IMR-90 (cell line): ENCODE measurements at regions not wholly inside any gene's neighbourhood (a gene's known extent, or its start where the extent isn't known, plus 50 kb on each side); places are given as distances from the start of the nearest gene placed in this dataset.
A peak's percentile ranks its signal among the peaks of the same experiment; 100 is the strongest.

Experiments used
- ATAC-seq: fragments of 200-7000 bp; cut with Tn5 transposase; 2 replicates; pipeline ENCODE4 v1.9.1; 2020; ENCODE audit warnings: low read depth, mild to moderate bottlenecking, moderate library complexity
- BruUV-seq: library from RNA; stranded (reverse); fragments of 400-500 nt; replicated peaks from 2 replicates; lab custom pipeline; 2021; lab: Mats Ljungman, UMichigan
- CTCF ChIA-PET: fragments of 300-600 bp; formaldehyde crosslinking; extraction: SDS; loops from one replicate; lab custom pipeline; 2021; ENCODE audit warnings: antibody characterized with exemption; lab: Yijun Ruan, JAX
- POLR2A ChIA-PET: fragments of 300-600 bp; sonication (Branson Sonifier 250); formaldehyde crosslinking; loops from one replicate; lab custom pipeline; 2022; ENCODE audit warnings: antibody characterized with exemption; ENCODE audit not compliant: unreplicated experiment; lab: Charles Lee
- DNase-seq: peaks from one replicate; pipeline ENCODE4 v3.0.0; 2013
- H2AFZ ChIP-seq: replicated peaks from 2 replicates; pipeline ENCODE3; 2013; ENCODE audit warnings: low read length, mild to moderate bottlenecking; ENCODE audit not compliant: poor library complexity
- H2AK5ac ChIP-seq: 2 replicates; pipeline ENCODE4 v1.6.1; 2013; ENCODE audit warnings: low read depth, low read length, inconsistent platforms
- H2AK9ac ChIP-seq: replicated peaks from 2 replicates; pipeline ENCODE3; 2013; ENCODE audit warnings: mild to moderate bottlenecking, low read depth, low read length, moderate library complexity; ENCODE audit not compliant: poor library complexity
- H2BK120ac ChIP-seq: 2 replicates; pipeline ENCODE4 v1.6.1; 2013; ENCODE audit warnings: low read depth, low read length, inconsistent platforms
- H2BK15ac ChIP-seq: 3 replicates; pipeline ENCODE4 v1.6.1; 2013; ENCODE audit warnings: low read depth, low read length, inconsistent platforms
- H2BK20ac ChIP-seq: 2 replicates; pipeline ENCODE4 v1.6.1; 2013; ENCODE audit warnings: low read depth, mild to moderate bottlenecking, inconsistent platforms, low read length, moderate library complexity
- H2BK5ac ChIP-seq: 2 replicates; pipeline ENCODE4 v1.6.1; 2013; ENCODE audit warnings: mild to moderate bottlenecking, low read depth, low read length, inconsistent platforms; ENCODE audit not compliant: poor library complexity, severe bottlenecking
- H3K14ac ChIP-seq: replicated peaks from 2 replicates; pipeline ENCODE4 v1.6.1; 2013; ENCODE audit warnings: low read depth, low read length, inconsistent platforms
- H3K18ac ChIP-seq: 2 replicates; pipeline ENCODE4 v1.6.1; 2013; ENCODE audit warnings: low read depth, low read length, control low read depth
- H3K23ac ChIP-seq: 2 replicates; pipeline ENCODE4 v1.6.1; 2013; ENCODE audit warnings: low read depth, low read length, inconsistent platforms
- H3K27ac ChIP-seq: 2 replicates; pipeline ENCODE4 v1.5.1; 2013; ENCODE audit warnings: mild to moderate bottlenecking, control low read depth, low read length; ENCODE audit not compliant: insufficient read depth
- H3K27me3 ChIP-seq: 2 replicates; pipeline ENCODE4 v1.6.1; 2013; ENCODE audit warnings: low read length; ENCODE audit not compliant: control insufficient read depth, insufficient read depth
- H3K36me3 ChIP-seq: 2 replicates; pipeline ENCODE4 v1.6.1; 2013; ENCODE audit warnings: low read length, mixed read lengths; ENCODE audit not compliant: control insufficient read depth, insufficient read depth
- H3K4ac ChIP-seq: 2 replicates; pipeline ENCODE4 v1.6.1; 2013; ENCODE audit warnings: low read depth, low read length, inconsistent platforms
- H3K4me1 ChIP-seq: 2 replicates; pipeline ENCODE4 v1.6.1; 2013; ENCODE audit warnings: low read length, mixed read lengths; ENCODE audit not compliant: control insufficient read depth, insufficient read depth
- H3K4me2 ChIP-seq: 2 replicates; pipeline ENCODE4 v1.6.1; 2013; ENCODE audit warnings: low read depth, mild to moderate bottlenecking, control low read depth, low read length, moderate library complexity
- H3K4me3 ChIP-seq: 2 replicates; pipeline ENCODE4 v1.5.1; 2013; ENCODE audit warnings: low read depth, mild to moderate bottlenecking, control low read depth, low read length, moderate library complexity; ENCODE audit not compliant: insufficient read depth
- H3K56ac ChIP-seq: 2 replicates; pipeline ENCODE4 v1.6.1; 2013; ENCODE audit warnings: low read length, inconsistent platforms; ENCODE audit not compliant: insufficient read depth; ENCODE audit errors: extremely low read depth
- H3K79me1 ChIP-seq, 2 experiments: 2 replicates each; pipeline ENCODE4 v1.6.1; 2013; ENCODE audit warnings: low read length in 2 of 2, inconsistent platforms in 1 of 2, low read depth in 1 of 2
- H3K9ac ChIP-seq: 2 replicates; pipeline ENCODE4 v1.6.1; 2013; ENCODE audit warnings: low read depth, low read length, control low read depth
- H3K9me1 ChIP-seq: 2 replicates; pipeline ENCODE4 v1.6.1; 2013; ENCODE audit warnings: low read length, inconsistent platforms; ENCODE audit not compliant: insufficient read depth
- H3K9me3 ChIP-seq: 2 replicates; pipeline ENCODE4 v1.6.1; 2013; ENCODE audit warnings: low read length; ENCODE audit not compliant: control insufficient read depth, insufficient read depth
- H4K20me1 ChIP-seq: 2 replicates; pipeline ENCODE4 v1.6.1; 2013; ENCODE audit warnings: low read length, inconsistent platforms; ENCODE audit not compliant: insufficient read depth
- H4K5ac ChIP-seq: 2 replicates; pipeline ENCODE4 v1.6.1; 2013; ENCODE audit warnings: mild to moderate bottlenecking, low read depth, low read length, control low read depth
- H4K8ac ChIP-seq, 2 experiments: 2 replicates each; pipeline ENCODE4 v1.6.1; 2013; ENCODE audit warnings: low read depth in 2 of 2, low read length in 2 of 2, control low read depth in 1 of 2, inconsistent platforms in 1 of 2
- H4K91ac ChIP-seq: 2 replicates; pipeline ENCODE4 v1.6.1; 2013; ENCODE audit warnings: low read depth, low read length, inconsistent platforms; ENCODE audit not compliant: insufficient read depth
- BHLHE40 ChIP-seq: fragments of 150-350 bp; IDR thresholded peaks from 2 replicates; pipeline ENCODE4 v1.6.1; 2016; ENCODE audit warnings: mild to moderate bottlenecking, low read depth, low read length
- CEBPB ChIP-seq: IDR thresholded peaks from 2 replicates; pipeline ENCODE4 v1.6.1; 2012; ENCODE audit warnings: low read depth, low read length, improper control_type of control experiment
- CHD1 ChIP-seq: IDR thresholded peaks from 2 replicates; pipeline ENCODE4 v1.6.1; 2012; ENCODE audit warnings: low read depth, low read length, improper control_type of control experiment
- MAFK ChIP-seq: IDR thresholded peaks from 2 replicates; pipeline ENCODE4 v1.6.1; 2012; ENCODE audit warnings: low read depth, low read length, improper control_type of control experiment
- MAZ ChIP-seq: IDR thresholded peaks from 2 replicates; pipeline ENCODE4 v1.6.1; 2012; ENCODE audit warnings: low read depth, mild to moderate bottlenecking, low read length, improper control_type of control experiment, moderate library complexity, borderline replicate concordance
- MXI1 ChIP-seq: IDR thresholded peaks from 2 replicates; pipeline ENCODE4 v1.6.1; 2012; ENCODE audit warnings: low read depth, mild to moderate bottlenecking, low read length, moderate library complexity, borderline replicate concordance
- NFE2L2 ChIP-seq: fragments of 150-350 bp; IDR thresholded peaks from 2 replicates; pipeline ENCODE4 v1.6.1; 2016; ENCODE audit warnings: low read depth, mild to moderate bottlenecking, low read length
- POLR2A ChIP-seq: IDR thresholded peaks from 2 replicates; pipeline ENCODE4 v1.6.1; 2012; ENCODE audit warnings: mild to moderate bottlenecking, low read depth, low read length
- RAD21 ChIP-seq: IDR thresholded peaks from 2 replicates; pipeline ENCODE4 v1.6.1; 2012; ENCODE audit warnings: low read length, improper control_type of control experiment
- RCOR1 ChIP-seq: IDR thresholded peaks from 2 replicates; pipeline ENCODE4 v1.6.1; 2012; ENCODE audit warnings: mild to moderate bottlenecking, low read length, improper control_type of control experiment; ENCODE audit not compliant: insufficient replicate concordance
- RFX5 ChIP-seq: IDR thresholded peaks from 2 replicates; pipeline ENCODE4 v1.8.0; 2012; ENCODE audit warnings: low read depth, mild to moderate bottlenecking, low read length, moderate library complexity
- SMC3 ChIP-seq: fragments of 150-350 bp; IDR thresholded peaks from 2 replicates; pipeline ENCODE4 v1.6.1; 2016; ENCODE audit warnings: low read depth, mild to moderate bottlenecking, antibody characterized with exemption, low read length, moderate library complexity
- WGBS, 2 experiments: methylation state at CpG; one replicate each; pipeline versions ENCODE4 v1.1.5 to v1.1.7; 2013; ENCODE audit warnings: missing lambda C conversion rate in 2 of 2; ENCODE audit not compliant: insufficient read length in 1 of 2; ENCODE audit errors: extremely low coverage in 2 of 2; 5-methylcytosine and 5-hydroxymethylcytosine counted together
- dilution Hi-C: fragments of 300-500 bp; cut with HindIII; formaldehyde crosslinking; loops from one replicate; pipeline ENCODE4 v1.14.3; 2018; ENCODE audit warnings: low sequenced_read_pairs; ENCODE audit not compliant: unreplicated experiment
- in situ Hi-C: fragments of 300-500 bp; cut with MboI; formaldehyde crosslinking; loops from 3 replicates; pipeline ENCODE4 v1.14.3; 2019; ENCODE audit warnings: low sequenced_read_pairs, inconsistent platforms, mixed read lengths
- intact Hi-C: fragments of 100-400 bp; cut with micrococcal nuclease; formaldehyde crosslinking; loops from 2 replicates; pipeline ENCODE4 v1.10.0; 2022
- TF ChIP-seq, protein P1 (sequence below): fragments of 150-350 bp; IDR thresholded peaks from 2 replicates; pipeline ENCODE4 v1.6.1; 2017; ENCODE audit warnings: mild to moderate bottlenecking, antibody characterized with exemption, low read length, low read depth
- TF ChIP-seq, protein P2 (sequence below): fragments of 150-350 bp; IDR thresholded peaks from 2 replicates; pipeline ENCODE4 v1.6.1; 2016; ENCODE audit warnings: low read depth, mild to moderate bottlenecking, low read length, moderate library complexity, borderline replicate concordance
- TF ChIP-seq, protein P3 (sequence below): conservative IDR thresholded peaks from 2 replicates; pipeline ENCODE4 v1.5.1; 2012; ENCODE audit warnings: mild to moderate bottlenecking, low read depth, low read length, improper control_type of control experiment

DNA sequence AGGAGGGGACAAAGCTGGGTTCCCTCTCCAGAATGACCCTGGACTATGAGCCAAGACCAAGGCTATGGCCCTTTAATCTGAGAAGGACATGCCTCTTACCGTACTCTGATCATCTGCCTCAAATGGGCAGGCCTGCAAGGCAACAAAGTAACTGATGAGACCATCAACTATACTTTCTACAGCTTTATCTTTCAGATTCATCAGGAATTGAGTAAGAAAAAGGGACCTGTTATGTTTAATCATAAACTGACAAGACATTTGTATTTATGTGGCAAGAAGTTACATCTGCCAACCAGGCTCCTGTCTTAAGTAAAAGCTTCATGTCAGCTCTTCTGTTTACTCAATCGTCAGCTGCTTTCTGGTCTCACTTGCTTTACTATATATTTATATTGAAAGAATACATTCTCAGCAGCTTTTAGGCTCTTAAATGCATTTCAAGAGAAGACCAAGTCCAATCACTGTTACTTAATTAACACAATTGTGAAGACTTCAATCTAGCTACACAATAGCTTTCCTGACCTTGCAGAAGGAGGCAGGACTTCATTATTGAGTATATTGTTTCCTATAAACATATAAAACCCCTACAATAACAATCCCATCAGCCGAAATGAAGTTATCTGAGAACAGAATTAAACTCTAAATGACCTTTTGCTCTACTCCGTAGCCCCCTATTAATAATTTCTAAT is 163.8 kb downstream of the ETAA1 start:
- dilution Hi-C loops: no loop called here
- H3K56ac ChIP-seq: no peak overlapping the region
- no peak overlapping the region for H3K9ac ChIP-seq
- no peak overlapping the region for H3K27ac ChIP-seq
- WGBS, 2 experiments: no CpG with 5 or more reads among the region's 4 CpGs
- H3K4ac ChIP-seq: peak overlapping the region; percentile 65; the same call in 1 of the 2 replicates
- H4K91ac ChIP-seq: peak overlapping the region; percentile 19; the same call in 1 of the 2 replicates
- POLR2A ChIA-PET: no interaction called here
- DNase-seq (peak; percentile 56), ATAC-seq (peak; percentile 34)
- in situ Hi-C loops: no loop called here
- peak overlapping the region; percentile 61; the same call in 1 of the 2 replicates for H3K14ac ChIP-seq
- CTCF ChIA-PET: no interaction called here
- no peak overlapping the region for H2AFZ ChIP-seq
- peak overlapping the region; percentile 60; the same call in 1 of the 2 replicates for H2BK20ac ChIP-seq
- peak overlapping the region; percentile 27; the same call in 1 of the 2 replicates for H4K5ac ChIP-seq
- peak overlapping the region; percentile 51 for H3K4me2 ChIP-seq
- H4K20me1 ChIP-seq: no peaks in the 10 kb centered on the region
- peak overlapping the region; percentile 34 to 60; a peak in 2 of 4 replicates for H4K8ac ChIP-seq
- intact Hi-C loops: no loop called here
- no TSS peak for BruUV-seq
- H3K9me3 ChIP-seq: no peaks in the 10 kb centered on the region
- H3K18ac ChIP-seq: peak overlapping the region; percentile 74; the same call in 1 of the 2 replicates
- H2AK5ac ChIP-seq: peak overlapping the region; percentile 80
- H2BK5ac ChIP-seq: peak overlapping the region; percentile 35
- H3K27me3 ChIP-seq: no peaks in the 10 kb centered on the region
- H3K23ac ChIP-seq: peak overlapping the region; percentile 2; the same call in 1 of the 2 replicates
- H2BK15ac ChIP-seq: peak overlapping the region; percentile 57; the same call in 1 of the 3 replicates
- no peaks in the 10 kb centered on the region for H3K36me3 ChIP-seq
- H3K4me1 ChIP-seq: peaks cover 10% of the 10 kb centered on the region
- peak overlapping the region; percentile 54; the same call in 1 of the 2 replicates for H2BK120ac ChIP-seq
- no peak overlapping the region for H2AK9ac ChIP-seq
- H3K4me3 ChIP-seq: no peak overlapping the region
- H3K9me1 ChIP-seq: peaks cover 7% of the 10 kb centered on the region; the same call in 1 of the 2 replicates
- no peaks in the 10 kb centered on the region for H3K79me1 ChIP-seq
- TF ChIP-seq MAFK (no peak), SMC3 (no peak), RAD21 (no peak), CEBPB (no peak), RFX5 (no peak), BHLHE40 (no peak), POLR2A (no peak), NFE2L2 (no peak), MXI1 (no peak), CHD1 (no peak), RCOR1 (no peak), MAZ (no peak)
- TF ChIP-seq, protein P1, sequence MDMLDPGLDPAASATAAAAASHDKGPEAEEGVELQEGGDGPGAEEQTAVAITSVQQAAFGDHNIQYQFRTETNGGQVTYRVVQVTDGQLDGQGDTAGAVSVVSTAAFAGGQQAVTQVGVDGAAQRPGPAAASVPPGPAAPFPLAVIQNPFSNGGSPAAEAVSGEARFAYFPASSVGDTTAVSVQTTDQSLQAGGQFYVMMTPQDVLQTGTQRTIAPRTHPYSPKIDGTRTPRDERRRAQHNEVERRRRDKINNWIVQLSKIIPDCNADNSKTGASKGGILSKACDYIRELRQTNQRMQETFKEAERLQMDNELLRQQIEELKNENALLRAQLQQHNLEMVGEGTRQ: no peak
- TF ChIP-seq, protein P2, sequence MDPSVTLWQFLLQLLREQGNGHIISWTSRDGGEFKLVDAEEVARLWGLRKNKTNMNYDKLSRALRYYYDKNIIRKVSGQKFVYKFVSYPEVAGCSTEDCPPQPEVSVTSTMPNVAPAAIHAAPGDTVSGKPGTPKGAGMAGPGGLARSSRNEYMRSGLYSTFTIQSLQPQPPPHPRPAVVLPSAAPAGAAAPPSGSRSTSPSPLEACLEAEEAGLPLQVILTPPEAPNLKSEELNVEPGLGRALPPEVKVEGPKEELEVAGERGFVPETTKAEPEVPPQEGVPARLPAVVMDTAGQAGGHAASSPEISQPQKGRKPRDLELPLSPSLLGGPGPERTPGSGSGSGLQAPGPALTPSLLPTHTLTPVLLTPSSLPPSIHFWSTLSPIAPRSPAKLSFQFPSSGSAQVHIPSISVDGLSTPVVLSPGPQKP: no peak
- TF ChIP-seq, protein P3, sequence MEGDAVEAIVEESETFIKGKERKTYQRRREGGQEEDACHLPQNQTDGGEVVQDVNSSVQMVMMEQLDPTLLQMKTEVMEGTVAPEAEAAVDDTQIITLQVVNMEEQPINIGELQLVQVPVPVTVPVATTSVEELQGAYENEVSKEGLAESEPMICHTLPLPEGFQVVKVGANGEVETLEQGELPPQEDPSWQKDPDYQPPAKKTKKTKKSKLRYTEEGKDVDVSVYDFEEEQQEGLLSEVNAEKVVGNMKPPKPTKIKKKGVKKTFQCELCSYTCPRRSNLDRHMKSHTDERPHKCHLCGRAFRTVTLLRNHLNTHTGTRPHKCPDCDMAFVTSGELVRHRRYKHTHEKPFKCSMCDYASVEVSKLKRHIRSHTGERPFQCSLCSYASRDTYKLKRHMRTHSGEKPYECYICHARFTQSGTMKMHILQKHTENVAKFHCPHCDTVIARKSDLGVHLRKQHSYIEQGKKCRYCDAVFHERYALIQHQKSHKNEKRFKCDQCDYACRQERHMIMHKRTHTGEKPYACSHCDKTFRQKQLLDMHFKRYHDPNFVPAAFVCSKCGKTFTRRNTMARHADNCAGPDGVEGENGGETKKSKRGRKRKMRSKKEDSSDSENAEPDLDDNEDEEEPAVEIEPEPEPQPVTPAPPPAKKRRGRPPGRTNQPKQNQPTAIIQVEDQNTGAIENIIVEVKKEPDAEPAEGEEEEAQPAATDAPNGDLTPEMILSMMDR: no peak
